ENCODE measurements at regions not wholly inside any gene's neighbourhood (a gene's known extent, or its start where the extent isn't known, plus 50 kb on each side); places are given as distances from the start of the nearest gene placed in this dataset.

GRCh38 chrX:93346309-93346708 is 327.1 kb downstream of the NAP1L3 start:
- TF ChIP-seq CTCF (IDR thresholded peaks at IDR 0.05) (no peak), POLR2A (IDR thresholded peaks at IDR 0.05) (no peak), POLR2AphosphoS5 (IDR thresholded peaks at IDR 0.05) (no peak)
